HG02884 (cell line): ENCODE measurements at regions not wholly inside any gene's neighbourhood (a gene's known extent, or its start where the extent isn't known, plus 50 kb on each side); places are given as distances from the start of the nearest gene placed in this dataset.

ENCODE experiments used
- ATAC-seq: cut with Tn5 transposase; IDR thresholded peaks from one replicate; pipeline ENCODE4 v1.9.1; 2021; ENCODE audit warnings: mild to moderate bottlenecking, moderate library complexity; ENCODE audit not compliant: unreplicated experiment

DNA sequence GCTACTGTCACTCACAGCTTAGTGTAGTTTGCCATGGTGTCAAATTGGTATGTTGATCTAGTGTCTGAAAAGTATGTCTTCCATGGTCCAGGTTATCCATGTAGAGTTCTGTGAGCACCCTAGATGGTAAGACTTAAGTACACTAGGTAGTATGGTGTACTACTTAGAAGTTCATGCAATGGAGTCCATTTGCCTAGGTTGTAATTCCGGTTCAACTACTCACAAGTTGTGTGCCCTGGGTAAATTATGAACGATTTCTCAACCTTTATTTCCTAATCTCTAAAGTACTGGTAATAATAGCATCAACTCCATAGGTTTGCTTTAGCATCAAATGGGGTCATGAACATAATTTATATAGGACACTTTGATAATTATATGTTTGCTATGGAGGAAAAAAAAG is 666.2 kb upstream of the CELF2 start:
- no peak for ATAC-seq

DNA sequence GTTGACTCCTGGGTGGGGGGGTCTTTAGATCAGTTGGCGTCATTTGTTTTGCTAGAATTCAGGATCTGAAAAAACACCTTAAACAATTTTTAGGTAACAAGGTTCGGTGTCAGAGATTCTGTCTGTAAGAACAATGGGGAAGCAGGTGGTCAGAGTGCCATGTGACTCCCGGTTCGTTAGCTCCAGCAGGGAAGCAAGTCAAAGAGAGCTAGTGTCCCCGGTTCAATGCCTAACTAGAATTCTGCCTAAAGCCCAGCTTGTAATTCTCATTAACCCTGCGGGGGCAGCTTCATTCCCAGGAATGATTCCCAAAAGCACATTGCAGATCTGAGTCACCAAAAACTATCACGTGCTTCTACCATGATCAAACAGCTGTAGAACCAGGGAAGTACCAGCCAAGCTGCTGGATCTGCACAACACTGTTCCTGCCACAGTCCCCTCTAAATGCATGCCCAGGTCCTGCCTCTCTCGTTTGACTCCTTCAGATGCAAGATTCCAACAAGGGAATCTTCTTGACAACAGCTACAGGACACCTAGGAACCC is 664.3 kb upstream of the CELF2 start:
- no peak for ATAC-seq

DNA sequence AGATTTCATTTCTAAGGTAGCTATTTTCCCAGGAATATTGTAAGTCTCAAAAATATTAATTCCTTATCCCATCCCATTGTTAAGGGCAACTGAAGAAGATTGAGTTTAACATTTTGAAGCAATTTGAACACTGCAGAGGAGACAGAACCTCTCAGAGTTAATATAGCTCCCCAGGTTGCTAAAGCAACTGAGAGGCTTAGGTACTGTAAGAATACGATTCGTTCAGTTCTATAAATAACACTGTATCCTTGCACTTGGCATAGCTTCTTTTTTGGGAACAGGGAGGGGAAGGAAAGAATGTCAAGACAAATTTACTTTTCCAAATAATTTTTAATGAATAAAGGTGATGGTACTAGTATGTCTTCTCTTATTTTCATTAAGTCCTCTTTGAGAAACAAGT is 658.4 kb upstream of the CELF2 start:
- ATAC-seq, result no peak

DNA sequence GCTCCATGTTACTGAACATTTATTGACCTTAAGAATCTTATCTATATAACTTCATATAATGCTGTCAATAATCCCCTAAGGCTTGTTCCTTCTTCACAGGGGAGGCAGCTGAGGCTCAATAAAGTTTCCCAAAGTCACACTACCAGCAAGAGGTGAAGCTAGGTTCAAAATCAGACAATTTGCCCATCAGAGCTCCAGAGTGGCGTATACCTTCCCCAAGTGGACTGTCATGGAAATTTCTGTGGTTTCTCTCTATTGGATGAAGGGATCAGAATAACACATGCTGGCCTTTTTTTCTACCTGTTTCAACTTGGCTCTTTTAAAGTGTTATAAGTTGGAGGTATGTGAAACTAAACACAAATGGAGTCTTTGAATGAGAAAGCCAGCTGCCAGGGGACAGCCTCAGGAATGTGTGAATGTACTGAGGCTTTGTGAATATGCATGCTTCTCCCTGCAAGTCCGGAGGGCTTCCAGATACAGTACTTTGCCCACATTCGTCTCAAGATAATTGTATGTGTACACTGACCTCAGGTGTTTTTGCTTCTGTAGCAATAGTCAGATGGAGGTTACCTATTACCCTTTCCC is 656.3 kb upstream of the CELF2 start:
- ATAC-seq, result no peak

DNA sequence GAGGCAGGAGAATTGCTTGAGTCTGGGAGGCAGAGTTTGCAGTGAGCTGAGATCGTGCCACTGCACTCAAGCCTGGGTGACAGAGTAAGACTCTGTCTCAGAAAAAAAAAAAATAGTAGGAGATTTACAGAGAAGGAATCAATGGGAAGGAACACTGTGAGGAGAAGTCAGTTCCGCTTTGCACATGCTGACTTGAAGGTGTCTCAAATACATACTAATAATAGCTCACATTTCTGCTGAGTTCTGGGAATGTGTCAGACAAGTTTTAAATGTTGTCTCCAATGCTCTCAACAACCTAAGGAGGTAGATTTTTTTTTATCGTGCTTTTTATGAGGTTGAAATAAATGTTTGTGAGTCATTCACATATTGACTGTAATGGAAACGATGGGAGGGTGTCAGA is 654.9 kb upstream of the CELF2 start:
- ATAC-seq, result no peak

DNA sequence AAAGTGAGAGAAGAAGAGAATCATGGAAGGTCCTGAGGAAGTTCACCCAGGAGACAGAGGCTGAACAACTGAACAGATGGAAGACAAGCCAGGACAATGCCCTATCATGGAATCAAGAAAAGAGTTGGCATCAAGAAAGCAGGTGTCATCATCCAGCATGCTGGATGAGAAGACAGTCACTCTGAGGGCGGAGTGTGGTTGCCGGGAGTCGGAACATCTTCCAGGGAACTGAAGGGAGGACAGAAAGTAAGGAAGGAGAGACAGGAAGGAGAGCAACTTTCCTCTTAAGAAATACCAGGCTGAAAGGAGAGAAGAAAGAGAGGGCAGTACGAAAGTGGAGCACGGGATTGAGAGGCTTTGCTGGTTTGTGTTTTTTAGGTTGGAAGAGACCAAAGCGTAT is 654.5 kb upstream of the CELF2 start:
- ATAC-seq, result no peak

DNA sequence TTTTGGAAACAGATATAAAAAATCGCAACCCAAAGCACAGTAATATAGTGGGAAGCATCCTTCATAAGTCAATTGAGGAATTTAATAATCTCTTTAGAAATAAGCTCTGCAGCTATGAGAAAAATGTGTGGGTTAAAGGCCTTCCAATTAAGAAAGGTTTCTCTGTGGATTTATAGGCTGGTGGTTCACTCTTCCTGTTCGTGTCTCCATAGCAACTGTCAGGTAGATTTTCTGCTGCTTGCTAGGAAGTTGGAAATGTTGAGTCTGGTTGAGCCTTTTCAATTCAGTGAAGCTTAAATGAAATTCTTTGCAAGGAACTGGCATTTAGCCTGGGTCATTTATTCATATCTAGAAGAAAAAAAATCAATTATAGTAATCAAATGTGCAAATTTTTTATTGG is 652.8 kb upstream of the CELF2 start:
- ATAC-seq, result no peak

DNA sequence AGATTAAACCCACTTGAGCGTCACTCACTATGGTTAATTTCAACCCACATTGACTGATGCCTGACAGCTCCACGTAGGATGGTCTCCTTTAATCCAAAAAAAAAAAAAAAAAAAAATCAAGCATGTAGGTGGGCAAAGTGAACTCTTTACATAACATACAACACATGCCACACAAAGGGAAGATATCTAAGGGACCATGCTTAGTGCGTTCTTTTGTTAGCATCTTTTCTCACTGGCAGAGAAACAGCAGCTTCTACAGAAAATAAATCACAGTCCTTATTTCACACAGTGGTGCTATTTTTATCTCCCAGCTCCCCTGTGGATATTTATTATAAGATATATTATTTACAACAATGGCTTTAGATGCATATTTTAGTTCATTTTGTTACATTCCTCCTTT is 652.0 kb upstream of the CELF2 start:
- ATAC-seq, result no peak

DNA sequence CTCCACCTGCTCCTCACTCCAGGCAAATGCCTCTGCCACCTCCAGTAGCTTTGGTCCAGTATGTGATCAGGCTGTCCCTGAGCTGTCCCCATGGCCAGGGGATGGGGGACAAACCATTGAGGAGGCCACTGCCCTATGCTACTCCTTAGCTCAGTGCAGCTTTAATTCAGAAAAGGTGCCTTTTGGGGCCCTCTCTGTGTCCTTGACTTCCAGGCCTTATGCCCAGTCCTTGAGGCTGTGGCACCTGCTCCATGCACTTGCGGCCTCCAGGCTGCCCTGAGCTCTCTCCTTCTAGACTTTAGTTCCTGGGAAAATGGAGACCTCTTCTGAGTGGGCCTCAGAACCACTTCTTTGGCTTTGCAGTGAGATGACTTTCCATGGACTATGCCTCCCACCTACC is 650.8 kb upstream of the CELF2 start:
- ATAC-seq, result no peak

DNA sequence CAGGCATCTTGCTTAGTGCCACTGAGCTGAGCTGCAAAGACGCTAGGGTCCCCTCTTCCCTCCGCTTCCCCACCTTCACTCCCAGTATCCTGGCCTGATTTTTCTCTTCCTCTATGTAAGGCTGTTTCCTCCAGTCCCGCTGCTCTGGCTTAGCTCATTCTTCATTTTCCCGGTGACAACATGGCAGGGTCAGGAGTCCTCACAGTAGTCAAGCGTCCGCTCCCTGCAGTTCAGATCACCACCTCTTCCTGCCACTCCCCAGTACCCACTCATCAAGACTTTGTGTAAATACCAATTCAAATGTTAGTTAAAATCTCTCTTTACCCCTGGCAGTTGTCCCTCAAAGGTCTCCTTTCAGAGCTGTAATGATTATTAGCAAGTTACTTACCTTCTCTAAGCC is 650.4 kb upstream of the CELF2 start:
- no peak for ATAC-seq

DNA sequence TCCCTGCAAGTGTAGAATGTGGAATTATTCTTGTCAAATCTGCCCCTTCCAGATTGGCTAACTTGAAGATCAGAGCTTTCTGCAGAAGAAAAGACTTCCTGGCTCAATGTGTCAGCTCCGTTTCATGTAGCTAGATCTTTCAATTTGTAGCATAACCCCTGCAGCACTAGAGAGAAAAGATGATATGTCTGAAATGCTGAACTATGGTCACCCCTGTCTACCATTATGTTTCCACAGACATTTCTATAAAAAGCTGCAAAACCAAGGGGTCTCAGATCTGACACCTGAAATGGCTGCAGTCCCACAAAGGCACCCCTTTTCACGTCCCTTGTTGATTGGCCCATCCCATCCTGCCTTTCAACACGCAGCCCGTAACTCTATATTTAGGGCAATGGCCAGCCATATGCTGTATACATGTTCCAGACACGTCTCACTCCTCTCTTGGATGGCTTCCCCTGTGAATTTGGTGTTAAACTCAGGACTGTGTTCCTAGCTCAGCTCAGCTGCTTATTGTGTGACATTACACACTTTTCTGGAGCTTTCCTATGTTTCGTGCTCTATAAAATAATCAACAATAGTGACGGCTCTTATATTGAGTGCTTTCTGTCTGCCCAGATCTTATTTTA is 648.6 kb upstream of the CELF2 start:
- ATAC-seq, result no peak

DNA sequence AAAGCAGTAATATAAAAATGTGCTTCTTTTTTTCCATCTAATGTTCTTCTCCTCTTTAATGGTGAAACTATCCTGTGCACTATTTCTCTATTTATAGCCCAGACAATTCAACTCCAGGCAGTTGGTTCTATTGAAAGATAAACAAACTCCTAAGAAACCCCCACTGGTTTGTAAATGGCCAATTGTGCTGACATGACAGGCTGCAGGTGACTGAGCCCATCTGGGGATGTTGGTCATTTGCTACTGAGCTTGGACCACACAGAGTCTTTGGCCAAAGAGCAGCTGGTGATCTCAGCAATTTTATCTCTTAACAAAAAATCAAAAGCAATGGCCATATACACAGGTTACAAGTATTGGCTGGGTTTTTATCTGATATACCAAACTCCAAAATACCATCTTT is 631.8 kb upstream of the CELF2 start:
- ATAC-seq, result no peak

DNA sequence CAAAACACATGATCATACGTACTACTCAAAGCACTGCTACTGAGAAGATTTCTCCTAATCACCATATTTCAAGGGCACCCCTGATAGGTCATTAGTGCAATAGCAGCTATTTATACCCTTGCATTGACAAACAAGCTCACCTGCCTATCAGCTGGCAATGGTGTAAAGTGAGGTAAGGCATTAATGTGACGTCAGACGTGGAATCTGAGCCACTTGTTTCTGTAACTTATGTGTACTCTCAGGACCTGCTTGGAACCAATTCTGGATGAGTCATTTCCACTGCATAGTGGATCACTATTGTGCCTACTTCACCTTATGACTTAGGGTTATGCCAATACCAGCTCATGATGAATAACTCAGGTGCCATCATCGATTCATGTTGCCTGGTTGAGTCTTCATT is 628.5 kb upstream of the CELF2 start:
- ATAC-seq, result no peak

DNA sequence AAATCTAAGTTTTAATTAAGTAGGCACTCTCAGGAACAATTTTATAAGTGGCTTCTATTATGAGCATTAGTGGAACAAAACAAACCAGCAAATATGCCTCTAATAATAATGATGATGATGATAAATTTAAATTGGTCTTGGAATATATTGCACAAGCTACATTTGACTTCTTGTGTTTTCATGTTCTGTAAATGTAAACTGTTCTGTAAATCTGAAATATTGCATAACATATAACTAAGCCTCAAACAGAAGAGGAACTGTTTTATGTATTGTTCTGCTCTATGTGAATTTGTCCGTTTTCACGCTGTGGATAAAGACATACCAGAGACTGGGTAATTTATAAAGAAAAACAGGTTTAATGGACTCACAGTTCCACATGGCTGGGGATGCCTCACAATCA is 625.2 kb upstream of the CELF2 start:
- ATAC-seq, result no peak

DNA sequence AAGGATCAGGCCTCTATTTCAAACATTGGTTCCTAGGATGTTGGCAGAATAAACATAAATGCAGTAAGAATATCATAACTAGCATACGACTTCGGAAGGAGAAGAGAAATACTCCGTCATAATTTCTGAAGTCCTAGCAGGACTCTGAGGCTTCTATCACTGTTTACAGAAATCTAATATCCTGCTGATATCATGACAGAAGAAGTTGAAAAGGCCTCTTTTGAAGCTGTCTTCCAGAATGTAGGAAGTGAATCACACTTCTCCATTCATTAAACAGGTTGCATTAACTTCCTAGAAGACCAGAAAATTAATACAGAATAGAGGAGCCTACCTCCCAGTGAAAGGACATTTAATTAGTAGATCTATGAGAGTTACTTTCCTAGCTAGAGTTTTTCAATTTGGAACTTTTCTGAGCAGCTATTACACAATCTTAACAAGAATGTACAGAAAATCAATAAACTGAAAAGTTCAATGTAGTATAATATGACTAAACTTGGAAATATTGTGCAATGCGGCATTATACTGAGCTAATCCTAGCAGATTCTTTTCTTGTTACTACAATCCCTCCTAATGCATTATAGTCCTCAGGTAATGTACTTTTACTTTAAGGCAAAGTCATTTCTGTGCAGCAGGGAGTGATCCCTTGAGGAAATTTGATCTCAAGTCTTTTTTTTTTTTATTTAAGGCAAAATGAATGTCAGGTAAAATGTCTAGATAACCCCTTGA is 622.6 kb upstream of the CELF2 start:
- ATAC-seq, result no peak

DNA sequence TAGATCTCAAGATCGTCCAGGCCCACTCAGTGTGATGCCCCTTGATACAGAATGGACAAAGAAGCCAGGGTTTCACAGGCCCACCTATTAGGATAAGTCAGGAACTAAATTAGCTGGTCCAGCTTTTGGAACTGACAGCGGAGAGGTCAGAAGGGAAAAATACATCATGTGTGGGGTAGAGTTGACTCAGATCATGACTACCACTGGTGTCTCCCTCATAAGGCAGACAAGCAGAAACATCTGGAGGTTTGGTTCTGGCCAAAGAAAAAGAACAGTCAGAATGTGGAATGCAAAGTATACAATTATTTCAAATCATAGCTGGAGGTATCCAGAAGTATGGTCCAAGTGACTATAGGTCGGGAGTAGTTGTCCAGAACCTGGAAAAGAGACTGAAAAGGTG is 621.1 kb upstream of the CELF2 start:
- ATAC-seq, result no peak

DNA sequence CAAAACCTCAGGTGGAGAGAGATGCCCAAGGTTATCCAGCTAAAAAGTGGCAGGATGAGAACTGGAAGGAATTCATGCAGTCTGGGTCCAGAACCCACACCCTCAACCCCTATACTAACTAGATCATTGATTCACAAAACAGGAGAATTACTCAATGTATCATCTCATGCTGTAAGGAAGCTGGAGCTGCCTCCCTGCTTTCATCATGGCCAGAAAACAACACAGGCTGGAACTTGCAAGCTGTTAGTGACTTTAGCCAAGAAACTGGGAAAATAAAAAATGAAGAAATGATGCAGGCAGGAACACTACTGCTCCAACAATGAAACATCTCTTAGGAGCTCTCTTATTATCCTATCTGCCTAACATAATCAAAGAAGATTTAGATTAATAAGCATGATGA is 619.8 kb upstream of the CELF2 start:
- no peak for ATAC-seq

DNA sequence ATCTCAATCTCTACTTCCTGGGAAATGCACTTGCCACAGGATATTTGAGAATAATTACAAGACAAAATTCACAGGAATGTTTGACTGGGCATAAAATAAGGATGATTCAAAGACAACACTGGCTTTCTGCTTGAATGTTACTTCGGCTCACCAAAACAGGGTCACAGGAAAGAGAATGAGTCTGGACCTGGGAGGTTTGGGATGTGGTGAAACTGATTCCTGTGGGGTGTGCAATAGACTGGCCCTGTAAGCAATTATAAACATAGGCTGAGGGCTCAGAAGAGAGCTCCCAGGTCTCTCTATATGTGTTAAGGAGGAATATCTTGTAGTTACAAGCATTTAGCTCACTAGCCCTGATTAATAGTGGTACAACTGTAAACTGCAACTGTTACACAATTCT is 613.9 kb upstream of the CELF2 start:
- ATAC-seq, result no peak

DNA sequence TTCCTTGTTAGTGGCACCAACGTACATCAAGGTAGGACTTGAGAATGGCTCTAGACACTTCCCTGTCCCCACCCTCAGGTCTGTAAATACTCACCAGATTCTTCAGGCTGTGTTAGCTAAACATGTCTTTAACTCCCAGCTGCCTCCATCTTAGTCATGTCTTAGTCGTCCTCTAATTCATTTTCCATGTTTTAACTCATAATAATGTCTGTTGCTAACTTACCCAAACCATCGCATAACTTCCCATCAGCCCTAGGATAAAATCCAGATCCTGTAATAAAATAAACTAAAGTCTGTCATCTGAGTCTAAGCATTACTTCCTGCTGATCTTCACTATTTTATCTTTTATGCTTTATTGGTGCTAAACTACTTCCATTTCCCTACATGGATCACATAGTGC is 600.0 kb upstream of the CELF2 start:
- no peak for ATAC-seq

DNA sequence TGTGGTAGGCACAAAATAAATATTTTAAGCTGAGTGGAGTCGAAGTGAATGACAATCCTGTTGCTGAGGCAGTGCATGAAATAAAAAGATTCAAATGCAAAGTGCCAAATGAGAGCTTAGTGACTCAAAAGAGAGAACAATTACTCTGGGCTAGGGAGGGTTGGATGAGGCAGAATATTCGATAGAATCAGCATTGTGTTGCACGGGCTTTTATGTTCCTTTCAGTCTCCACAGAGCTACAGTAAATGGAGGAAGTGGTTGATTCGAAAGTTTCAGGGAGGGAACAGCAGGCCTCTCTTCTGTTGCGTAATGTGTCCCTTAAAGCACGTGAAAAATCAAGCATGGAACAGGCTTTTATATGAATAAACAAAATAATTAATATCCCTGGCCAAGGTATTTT is 599.3 kb upstream of the CELF2 start:
- peak; percentile 99 for ATAC-seq

DNA sequence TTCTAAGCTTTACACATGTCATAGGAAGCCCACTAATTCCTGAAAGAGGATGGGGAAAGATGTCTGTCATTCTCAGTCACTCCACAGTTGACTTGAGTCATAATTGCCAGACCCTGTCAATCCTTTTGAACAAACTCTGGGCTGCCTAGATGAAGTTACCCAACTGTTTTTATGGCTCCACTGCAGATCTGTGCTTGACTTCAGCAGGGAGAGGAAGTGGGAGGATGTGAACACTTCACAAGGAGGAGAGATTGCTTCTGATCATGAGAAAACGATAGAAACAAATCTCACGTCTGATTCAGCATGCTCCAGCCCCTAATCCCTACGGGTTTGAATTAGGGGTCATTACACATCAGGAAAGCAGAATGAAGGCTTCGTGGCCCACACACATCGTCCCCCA is 596.6 kb upstream of the CELF2 start:
- ATAC-seq, result no peak

DNA sequence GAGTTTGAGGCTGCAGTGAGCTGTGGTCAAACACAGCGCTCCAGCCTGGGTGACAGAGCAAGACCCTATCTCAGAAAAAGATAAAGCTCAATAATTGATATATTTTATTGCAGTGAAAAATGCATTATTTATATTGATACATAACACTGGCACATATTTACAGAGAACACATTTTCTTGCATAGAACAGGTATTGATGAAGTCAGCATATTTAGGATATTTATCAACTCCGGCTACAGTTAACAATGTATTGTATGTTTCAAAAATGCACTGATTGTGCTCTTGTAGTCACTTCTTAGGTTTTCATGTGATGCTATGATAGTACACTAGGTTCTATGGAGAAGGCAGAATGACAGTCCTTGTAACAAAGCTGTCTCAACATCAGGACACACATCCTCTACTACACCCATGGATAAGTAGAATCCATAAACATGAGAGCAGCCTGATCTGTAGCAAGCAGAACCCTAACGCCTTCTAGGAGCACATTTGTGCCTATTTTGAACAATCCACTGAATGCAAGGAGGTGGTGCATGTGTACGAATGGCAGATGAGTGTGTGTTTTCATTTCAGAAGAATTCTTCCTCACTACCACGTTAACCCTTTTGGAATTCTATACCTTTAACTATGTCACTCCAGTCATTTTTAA is 586.1 kb upstream of the CELF2 start:
- no peak for ATAC-seq
